GM21367 (cell line): ENCODE measurements at regions not wholly inside any gene's neighbourhood (a gene's known extent, or its start where the extent isn't known, plus 50 kb on each side); places are given as distances from the start of the nearest gene placed in this dataset.

ENCODE experiments used
- ATAC-seq: cut with Tn5 transposase; IDR thresholded peaks from one replicate; pipeline ENCODE4 v1.9.1; 2021; ENCODE audit not compliant: unreplicated experiment

- peak; percentile 29 for ATAC-seq
These were observed 50.6 kb upstream of the SMNDC1 start for GRCh38 chr10:110355141-110355831.

- peak; percentile 8 for ATAC-seq
These were observed 51.4 kb upstream of the SMNDC1 start for GRCh38 chr10:110355922-110356627.

GRCh38 chr10:110356628-110357245 is 52.0 kb upstream of the SMNDC1 start:
- ATAC-seq = peak; percentile 71

GRCh38 chr10:110357252-110357780 is 52.6 kb upstream of the SMNDC1 start:
- no peak for ATAC-seq

GRCh38 chr10:110357871-110358270 is 53.2 kb upstream of the SMNDC1 start:
- no peak for ATAC-seq

GRCh38 chr10:110358278-110358677 is 53.6 kb upstream of the SMNDC1 start:
- no peak for ATAC-seq

- no peak for ATAC-seq
These were observed 54.3 kb upstream of the SMNDC1 start for GRCh38 chr10:110358869-110359629.

GRCh38 chr10:110360857-110361474 is 56.2 kb upstream of the SMNDC1 start:
- no peak for ATAC-seq

- ATAC-seq = no peak
These were observed 57.2 kb upstream of the SMNDC1 start for GRCh38 chr10:110361800-110362456.

- ATAC-seq = no peak
These were observed 59.1 kb upstream of the SMNDC1 start for GRCh38 chr10:110363572-110364411.

GRCh38 chr10:110364531-110364937 is 59.8 kb upstream of the SMNDC1 start:
- ATAC-seq = no peak

- ATAC-seq = no peak
These were observed 60.8 kb upstream of the SMNDC1 start for GRCh38 chr10:110365356-110366143.

- ATAC-seq = no peak
These were observed 61.9 kb upstream of the SMNDC1 start for GRCh38 chr10:110366635-110367034.

- ATAC-seq = peak; percentile 55
These were observed 63.3 kb upstream of the SMNDC1 start for GRCh38 chr10:110368002-110368401.

GRCh38 chr10:110368556-110368955 is 63.8 kb upstream of the SMNDC1 start:
- no peak for ATAC-seq

GRCh38 chr10:110370006-110370405 is 65.3 kb upstream of the SMNDC1 start:
- ATAC-seq = no peak

- no peak for ATAC-seq
These were observed 67.9 kb upstream of the SMNDC1 start for GRCh38 chr10:110372656-110373055.

GRCh38 chr10:110373059-110373458 is 68.3 kb upstream of the SMNDC1 start:
- ATAC-seq = no peak
